ENCODE measurements at regions not wholly inside any gene's neighbourhood (a gene's known extent, or its start where the extent isn't known, plus 50 kb on each side); places are given as distances from the start of the nearest gene placed in this dataset.
"Not testable (repeated sequence)": the region's sequence is repeated elsewhere in the genome, so short reads cannot be mapped to it uniquely, and the experiment has no call there.

DNA sequence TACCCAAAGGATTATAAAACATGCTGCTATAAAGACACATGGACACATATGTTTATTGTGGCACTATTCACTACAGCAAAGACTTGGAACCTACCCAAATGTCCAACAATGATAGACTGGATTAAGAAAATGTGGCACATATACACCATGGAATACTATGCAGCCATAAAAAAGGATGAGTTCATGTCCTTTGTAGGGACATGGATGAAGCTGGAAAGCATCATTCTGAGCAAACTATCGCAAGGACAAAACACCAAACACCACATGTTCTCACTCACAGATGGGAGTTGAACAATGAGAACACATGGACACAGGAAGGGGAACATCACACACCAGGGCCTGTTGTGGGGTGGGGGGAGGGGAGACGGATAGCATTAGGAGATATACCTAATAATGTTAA is 101.3 kb upstream of the CAST start:
- TF ChIP-seq CTCF, POLR2AphosphoS5, EP300, POLR2A (IDR thresholded peaks at IDR 0.05): not testable (repeated sequence)

Measured in suprapubic skin (tissue), 4 donors.